HG03139 (cell line): ENCODE measurements at regions not wholly inside any gene's neighbourhood (a gene's known extent, or its start where the extent isn't known, plus 50 kb on each side); places are given as distances from the start of the nearest gene placed in this dataset.

Experiments
- ATAC-seq: cut with Tn5 transposase; IDR thresholded peaks from one replicate; pipeline ENCODE4 v1.9.1; 2021; ENCODE audit not compliant: unreplicated experiment

DNA sequence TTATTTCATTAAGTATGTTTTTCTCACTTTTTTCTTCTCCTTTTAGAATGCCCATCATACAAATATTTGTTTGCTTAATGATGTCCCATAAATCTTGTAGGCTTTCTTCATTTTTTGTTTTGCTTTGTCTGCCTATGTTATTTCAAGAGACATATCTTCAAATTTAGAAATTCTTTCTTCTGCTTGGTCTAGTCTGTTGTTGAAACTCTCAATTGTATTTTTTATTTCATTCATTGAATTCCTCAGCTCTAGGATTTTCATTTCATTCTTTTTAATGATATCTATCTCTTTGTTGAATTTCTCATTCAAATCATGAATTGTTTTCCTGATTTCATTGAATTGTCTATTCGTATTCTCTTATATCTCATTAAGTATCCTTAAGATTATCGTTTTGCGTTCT, 125.1 kb upstream of the VIPR2 start:
- ATAC-seq, result no peak

DNA sequence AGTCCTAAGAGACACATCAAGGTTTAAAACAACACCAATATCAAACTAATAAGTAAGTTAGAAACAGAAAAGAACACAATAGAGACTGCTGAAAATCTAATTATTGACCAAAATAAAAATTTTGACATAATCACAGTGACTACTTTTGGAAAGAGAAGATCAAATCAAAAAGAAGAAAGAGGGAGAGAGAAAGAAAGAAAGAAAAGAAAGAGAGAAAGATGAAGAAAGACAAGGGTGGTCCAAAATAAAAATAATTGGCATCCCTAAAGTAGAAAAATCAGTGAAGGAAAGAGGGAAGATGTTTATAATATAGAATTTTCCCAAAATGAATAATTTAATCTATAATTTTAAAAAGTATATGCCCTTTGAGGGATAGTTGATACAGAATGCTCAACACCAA, 118.8 kb upstream of the VIPR2 start:
- ATAC-seq, result no peak

GRCh38 chr7:159253657-159254056, 109.0 kb upstream of the VIPR2 start:
- no peak for ATAC-seq

DNA sequence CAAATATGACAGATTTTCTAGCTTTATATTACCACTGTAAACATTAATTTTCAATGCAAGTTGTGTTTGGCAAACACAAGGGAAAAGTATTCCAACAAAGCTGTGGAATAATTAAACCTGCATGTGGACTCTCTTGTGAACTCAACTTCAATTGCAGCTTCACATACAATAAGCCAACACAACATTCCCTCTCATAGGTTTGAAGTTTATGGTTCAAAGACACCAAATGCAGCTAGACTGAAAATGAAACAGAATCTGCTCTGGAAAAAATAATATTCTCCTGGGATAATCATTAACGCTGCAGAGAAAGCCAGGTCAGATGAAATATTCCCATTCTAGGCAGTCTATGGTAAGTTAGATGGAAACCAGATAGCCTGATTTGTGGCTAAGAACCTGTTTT, 105.8 kb upstream of the VIPR2 start:
- no peak for ATAC-seq

DNA sequence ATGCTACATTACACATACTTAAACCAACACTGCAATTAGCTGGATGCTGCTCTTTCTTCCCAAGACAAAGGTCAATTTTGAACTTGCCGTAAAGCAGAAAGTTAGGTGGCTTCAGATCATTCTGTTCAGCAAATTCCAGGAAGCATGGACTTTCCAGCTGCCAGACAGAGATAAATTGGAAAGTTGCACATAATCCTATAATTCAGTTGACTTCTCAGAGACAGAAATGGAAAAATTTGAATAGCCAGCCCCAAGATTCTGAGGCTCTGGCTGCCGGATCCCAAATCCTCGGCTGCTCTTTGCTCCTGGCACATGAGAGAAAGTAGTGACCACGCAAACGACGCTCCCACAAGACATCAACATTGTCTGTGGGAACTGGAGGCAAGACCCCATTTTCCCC, 105.0 kb upstream of the VIPR2 start:
- no peak for ATAC-seq

- no peak for ATAC-seq
These were observed 103.2 kb upstream of the VIPR2 start for GRCh38 chr7:159247910-159248309.

DNA sequence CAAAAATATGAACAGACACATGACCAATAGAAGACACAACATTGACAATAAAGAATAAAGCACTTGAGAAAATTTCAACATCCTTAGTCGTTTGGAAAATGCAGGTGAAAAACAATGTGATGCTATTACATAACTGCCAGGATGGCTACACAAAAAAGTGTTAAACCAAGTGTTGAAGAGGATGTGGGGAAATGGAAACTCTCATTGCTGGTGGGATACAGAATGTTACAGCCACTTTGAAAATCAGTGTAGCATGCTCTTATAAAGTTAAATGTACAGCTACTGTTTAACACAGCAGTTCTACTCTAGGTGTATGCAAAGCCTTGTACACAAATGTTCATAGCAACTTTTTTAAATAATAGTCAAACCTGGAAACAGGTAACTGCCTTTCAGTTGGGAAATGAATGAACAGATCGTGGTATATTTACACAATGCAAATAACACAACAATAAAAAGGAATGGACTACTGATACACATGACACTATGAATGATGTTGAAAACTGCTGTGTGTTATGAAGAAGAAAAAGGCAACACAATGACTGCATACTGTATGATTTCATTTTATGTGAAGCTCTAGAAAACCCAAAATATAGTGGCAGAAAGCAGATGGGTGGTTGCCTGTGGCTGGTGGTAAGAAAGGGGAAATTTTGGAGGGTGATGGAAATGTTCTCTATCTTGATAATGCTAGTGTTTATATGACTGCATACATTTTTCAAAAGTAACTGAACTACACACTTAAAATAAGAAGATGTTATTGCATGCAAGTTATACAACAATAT, 102.2 kb upstream of the VIPR2 start:
- no peak for ATAC-seq

DNA sequence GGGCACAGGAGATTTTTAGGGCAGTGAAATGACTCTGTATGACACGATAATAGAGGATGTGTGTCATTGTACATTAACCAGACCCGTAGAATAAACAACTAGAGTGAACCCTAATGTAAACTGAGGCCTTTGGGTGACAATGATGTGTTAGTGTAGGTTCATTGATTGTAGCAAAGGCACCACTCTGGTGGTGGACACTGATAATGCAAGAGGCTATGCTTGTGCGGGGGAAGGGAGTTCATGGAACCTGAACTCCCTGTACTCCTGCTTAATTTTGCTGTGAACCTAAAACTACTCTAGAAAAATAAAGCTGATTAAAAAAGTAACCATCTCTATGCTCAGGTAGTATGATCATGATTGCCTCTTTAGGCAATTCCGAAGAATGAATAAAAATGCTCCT, 96.3 kb upstream of the VIPR2 start:
- no peak for ATAC-seq

DNA sequence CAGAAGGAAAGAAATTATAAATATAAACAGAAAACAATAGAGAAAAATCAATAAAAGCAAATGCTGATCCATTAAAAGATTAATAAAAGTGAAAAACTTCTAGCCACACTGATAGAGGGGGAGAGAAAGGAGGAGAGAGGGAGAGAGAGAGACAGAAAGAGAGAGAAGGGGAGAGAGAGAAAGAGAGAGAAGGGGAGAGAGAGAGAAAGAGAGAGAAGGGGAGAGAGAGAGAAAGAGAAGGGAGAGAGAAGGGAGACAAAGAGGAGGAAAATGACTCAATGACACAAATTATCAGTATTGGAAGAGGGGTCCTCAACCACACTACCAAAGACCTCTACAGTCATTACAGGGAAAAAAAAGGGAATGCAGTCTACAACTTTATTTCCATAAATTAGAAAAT, 94.4 kb upstream of the VIPR2 start:
- no peak for ATAC-seq

DNA sequence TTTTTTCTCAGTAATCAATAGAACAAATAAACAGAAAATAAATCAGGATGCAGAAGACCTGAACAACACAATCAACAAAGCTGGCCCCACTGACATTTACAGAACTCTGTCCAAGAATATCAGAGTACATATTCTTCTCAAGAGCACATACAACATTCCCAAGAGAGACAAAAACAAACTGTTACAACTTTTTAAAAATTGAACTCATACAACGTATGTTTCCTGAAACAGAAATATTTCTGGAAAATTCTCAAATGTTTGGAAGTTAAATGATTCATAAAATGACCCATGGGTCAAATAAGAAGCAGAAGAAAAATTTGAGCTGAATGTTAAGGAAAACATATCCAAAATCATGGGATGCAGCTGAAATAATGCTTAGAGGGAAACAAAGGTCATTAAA, 93.9 kb upstream of the VIPR2 start:
- ATAC-seq, result no peak

GRCh38 chr7:159237022-159237653, 92.5 kb upstream of the VIPR2 start:
- no peak for ATAC-seq

DNA sequence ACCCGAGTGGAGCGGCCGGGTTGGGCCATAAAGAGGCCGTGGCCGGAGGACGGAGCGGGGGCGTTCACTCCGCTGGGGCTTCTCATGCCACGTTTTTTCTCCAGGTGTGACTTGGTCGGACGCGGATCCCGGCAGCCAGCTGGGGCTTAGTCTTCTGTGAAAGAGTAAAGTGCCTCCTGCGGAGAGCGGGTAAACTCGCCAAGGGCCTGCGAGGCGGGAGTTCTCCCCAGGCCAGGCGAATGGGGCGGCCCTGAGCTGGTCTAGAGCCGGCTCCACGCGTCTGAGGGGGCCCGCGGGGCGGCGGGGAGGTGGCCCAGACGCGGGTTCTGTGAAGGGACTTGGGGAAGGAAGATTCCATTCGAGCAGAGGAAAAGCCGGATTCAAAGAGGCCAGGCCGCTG, 86.3 kb upstream of the VIPR2 start:
- no peak for ATAC-seq

- no peak for ATAC-seq
These were observed 85.2 kb upstream of the VIPR2 start for GRCh38 chr7:159229683-159230475.

- ATAC-seq, result no peak
These were observed 82.8 kb upstream of the VIPR2 start for GRCh38 chr7:159227433-159227832.

- ATAC-seq, result no peak
These were observed 81.5 kb upstream of the VIPR2 start for GRCh38 chr7:159226011-159226702.

DNA sequence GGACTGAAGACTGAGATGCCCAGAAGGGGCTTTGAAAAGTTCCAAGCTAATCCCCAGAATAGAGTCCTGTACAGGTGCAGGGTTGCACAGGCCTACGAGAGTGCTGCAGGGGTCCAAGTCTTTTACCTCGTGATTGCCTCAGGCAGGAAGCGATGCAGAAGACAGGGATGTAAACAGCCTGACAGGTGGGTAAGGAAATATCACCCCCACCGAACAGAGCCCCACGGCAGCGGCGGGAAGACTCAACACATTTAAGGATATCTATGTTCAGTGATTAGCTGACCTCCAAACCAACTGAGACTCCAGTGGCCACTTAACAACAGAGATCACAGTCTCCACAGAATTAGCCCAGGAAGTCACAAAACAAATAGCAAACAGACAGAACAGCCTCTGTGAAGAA, 73.9 kb upstream of the VIPR2 start:
- ATAC-seq, result no peak

DNA sequence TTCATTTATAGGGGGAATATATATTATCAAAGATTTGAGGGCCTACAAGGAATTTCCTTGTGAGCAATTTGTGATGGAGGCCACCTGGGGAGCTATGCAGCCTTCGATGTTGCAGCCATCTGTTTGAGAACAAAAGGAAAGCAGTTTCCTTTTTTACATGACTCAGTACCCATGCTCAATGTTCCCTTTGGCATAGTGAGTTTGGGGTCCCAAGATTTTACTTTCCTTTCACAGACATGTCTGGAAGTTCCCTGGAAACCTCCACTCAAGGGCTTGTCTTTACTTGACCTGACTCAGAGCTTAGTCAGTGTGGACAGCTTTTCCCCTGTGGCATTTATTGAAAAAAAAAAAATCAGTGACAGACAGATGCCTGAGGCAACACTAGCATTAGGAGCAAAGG, 73.5 kb upstream of the VIPR2 start:
- ATAC-seq, result no peak

DNA sequence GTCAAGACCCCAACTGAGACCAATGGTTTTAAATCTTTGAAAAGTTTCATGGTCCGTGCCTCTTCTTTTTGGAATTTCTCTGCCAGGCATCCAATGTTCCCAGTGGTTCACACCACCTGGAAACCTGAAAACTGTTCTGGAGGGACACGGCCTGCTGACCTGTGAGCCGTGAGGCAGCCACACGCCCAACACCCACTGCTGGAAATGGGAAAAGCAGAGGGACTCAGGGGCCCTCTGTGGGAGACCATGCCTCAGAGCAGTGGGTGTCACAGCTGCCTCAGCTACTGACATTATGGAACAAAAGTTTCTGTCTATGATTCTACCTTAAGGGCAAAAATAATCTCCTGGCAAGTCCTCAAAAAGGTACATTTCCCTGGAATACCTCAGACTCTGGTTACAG, 70.4 kb upstream of the VIPR2 start:
- no peak for ATAC-seq

DNA sequence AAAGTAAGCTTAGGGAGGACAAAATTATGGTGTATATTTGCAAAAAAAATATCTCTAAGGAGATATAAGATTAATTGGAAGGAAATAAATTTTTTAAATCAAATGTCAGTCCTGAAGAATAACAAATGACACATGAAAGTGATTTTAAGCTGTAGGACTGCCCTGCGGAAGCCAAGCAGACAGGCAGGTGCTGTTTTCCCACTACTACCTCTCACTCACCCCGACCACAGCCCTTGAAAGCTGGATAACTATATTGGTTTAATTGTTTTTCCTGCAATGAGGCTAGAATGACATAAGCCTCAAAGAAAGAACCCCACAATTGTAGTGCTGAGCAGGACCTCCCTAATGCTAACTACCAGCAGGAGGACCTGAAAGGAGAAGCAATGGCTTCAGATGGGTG, 68.6 kb upstream of the VIPR2 start:
- ATAC-seq, result no peak

- ATAC-seq, result no peak
These were observed 67.6 kb upstream of the VIPR2 start for GRCh38 chr7:159212226-159212625.

- no peak for ATAC-seq
These were observed 67.0 kb upstream of the VIPR2 start for GRCh38 chr7:159211540-159212182.
